Gastrocnemius medialis (tissue), 4 donors: ENCODE measurements at regions not wholly inside any gene's neighbourhood (a gene's known extent, or its start where the extent isn't known, plus 50 kb on each side); places are given as distances from the start of the nearest gene placed in this dataset.

ENCODE experiments used
- ATAC-seq, 2 donors: fragments of 150-250 bp; one replicate each; pipeline ENCODE4 v1.9.1; 2016
- DNase-seq, 2 donors: peaks; one replicate each; pipeline ENCODE4 v3.0.0-alpha.2; 2019
- H3K27ac ChIP-seq, 4 donors: fragments of 200-600 bp; sonication (generic); 1 replicate in 1 of 4; 2 replicates in 3 of 4; pipeline ENCODE4 v1.5.1; 2016 to 2018; ENCODE audit warnings: mild to moderate bottlenecking in 2 of 4, moderate library complexity in 1 of 4
- H3K27me3 ChIP-seq, 3 donors: fragments of 200-600 bp; sonication (generic) in 2 of 3; 1 replicate in 1 of 3; 2 replicates in 2 of 3; pipeline versions ENCODE4 v1.5.1 to v1.6.0; 2016 to 2019; ENCODE audit warnings: mild to moderate bottlenecking in 1 of 3, moderate library complexity in 1 of 3
- H3K36me3 ChIP-seq, 2 donors: fragments of 200-600 bp; sonication (generic) in 1 of 2; one replicate each; pipeline ENCODE4 v1.5.1; 2017 to 2018
- H3K4me1 ChIP-seq, 2 donors: fragments of 200-600 bp; sonication (generic) in 1 of 2; one replicate each; pipeline ENCODE4 v1.5.1; 2016 to 2017; ENCODE audit warnings: mild to moderate bottlenecking in 2 of 2
- H3K4me3 ChIP-seq, 4 donors: fragments of 200-600 bp; sonication (generic) in 3 of 4; 1 replicate in 1 of 4; 2 replicates in 3 of 4; pipeline ENCODE4 v1.5.1; 2016 to 2019; ENCODE audit warnings: mild to moderate bottlenecking in 2 of 4
- H3K9me3 ChIP-seq, 3 donors: fragments of 200-600 bp; sonication (generic) in 2 of 3; 1 replicate in 1 of 3; 2 replicates in 2 of 3; pipeline ENCODE4 v1.5.1; 2016 to 2019
- CTCF ChIP-seq, 5 experiments: fragments of 450-650 bp in 3 of 5; fragments of 200-600 bp in 2 of 5; sonication (generic) in 2 of 5; IDR thresholded peaks in 4 of 5; conservative IDR thresholded peaks in 1 of 5; 1 replicate in 4 of 5; 2 replicates in 1 of 5; pipeline ENCODE4 v1.5.1; 2016 to 2019; ENCODE audit warnings: antibody characterized with exemption in 5 of 5, mild to moderate bottlenecking in 3 of 5, moderate library complexity in 3 of 5
- POLR2A ChIP-seq, 2 donors: fragments of 450-650 bp; IDR thresholded peaks; one replicate each; pipeline ENCODE4 v1.6.1; 2017; ENCODE audit warnings: antibody characterized with exemption in 2 of 2, mild to moderate bottlenecking in 2 of 2, moderate library complexity in 2 of 2
- in situ Hi-C, 4 donors: fragments of 200-750 bp; cut with MboI; loops; one replicate each; pipeline versions ENCODE4 v1.15.0 to v1.8.0; 2017; ENCODE audit warnings: low sequenced_read_pairs in 4 of 4
- intact Hi-C: fragments of 100-400 bp; cut with DNase I; formaldehyde crosslinking; loops from one replicate; pipeline ENCODE4 v1.15.1; 2023; ENCODE audit warnings: low total_unique reads

GRCh38 chr5:25119650-25120049, 474.9 kb upstream of the CDH10 start:
- Histone ChIP-seq H3K4me1 (no peaks in the 10 kb centered on the region), H3K4me3 (no peak overlapping the region), H3K36me3 (no peaks in the 10 kb centered on the region), H3K9me3 (no peaks in the 10 kb centered on the region), H3K27ac (no peak overlapping the region), H3K27me3 (no peaks in the 10 kb centered on the region)
- intact Hi-C loops (no loop called here), in situ Hi-C loops (no loop called here)
- TF ChIP-seq POLR2A (IDR thresholded peaks at IDR 0.05) (no peak), CTCF (IDR thresholded peaks at IDR 0.05 in 4 of 5, conservative IDR thresholded peaks at IDR 0.05 in 1 of 5) (no peak)
- no peak for DNase-seq
- no peak for ATAC-seq

GRCh38 chr5:25107853-25108252, 463.1 kb upstream of the CDH10 start:
- Histone ChIP-seq H3K9me3 (no peaks in the 10 kb centered on the region), H3K27me3 (no peaks in the 10 kb centered on the region), H3K4me3 (no peak overlapping the region), H3K27ac (no peak overlapping the region), H3K36me3 (no peaks in the 10 kb centered on the region), H3K4me1 (no peaks in the 10 kb centered on the region)
- TF ChIP-seq CTCF (IDR thresholded peaks at IDR 0.05 in 4 of 5, conservative IDR thresholded peaks at IDR 0.05 in 1 of 5) = no peak
- no peak for TF ChIP-seq POLR2A (IDR thresholded peaks at IDR 0.05)
- ATAC-seq = no peak
- in situ Hi-C loops = no loop called here
- DNase-seq = no peak
- intact Hi-C loops = no loop called here

- intact Hi-C loops = no loop called here
- no peak overlapping the region for H3K27ac ChIP-seq
- in situ Hi-C loops = no loop called here
- no peaks in the 10 kb centered on the region for H3K4me1 ChIP-seq
- no peak overlapping the region for H3K4me3 ChIP-seq
- TF ChIP-seq CTCF (IDR thresholded peaks at IDR 0.05 in 4 of 5, conservative IDR thresholded peaks at IDR 0.05 in 1 of 5) (no peak), POLR2A (IDR thresholded peaks at IDR 0.05) (no peak)
- no peaks in the 10 kb centered on the region for H3K9me3 ChIP-seq
- ATAC-seq (no peak), DNase-seq (no peak)
- no peaks in the 10 kb centered on the region for H3K27me3 ChIP-seq
- H3K36me3 ChIP-seq = no peaks in the 10 kb centered on the region
Observed at GRCh38 chr5:25099538-25099937, 454.8 kb upstream of the CDH10 start.

GRCh38 chr5:25095261-25095660, 450.5 kb upstream of the CDH10 start:
- no peak for TF ChIP-seq POLR2A (IDR thresholded peaks at IDR 0.05)
- TF ChIP-seq CTCF (IDR thresholded peaks at IDR 0.05 in 4 of 5, conservative IDR thresholded peaks at IDR 0.05 in 1 of 5) = no peak
- H3K27ac ChIP-seq = no peak overlapping the region
- H3K36me3 ChIP-seq = no peaks in the 10 kb centered on the region
- ATAC-seq (no peak), DNase-seq (no peak)
- no peak overlapping the region for H3K4me3 ChIP-seq
- H3K4me1 ChIP-seq = no peaks in the 10 kb centered on the region
- in situ Hi-C loops (no loop called here), intact Hi-C loops (no loop called here)
- no peaks in the 10 kb centered on the region for H3K27me3 ChIP-seq
- no peaks in the 10 kb centered on the region for H3K9me3 ChIP-seq

GRCh38 chr5:25094219-25094618, 449.4 kb upstream of the CDH10 start:
- no peak overlapping the region for H3K27ac ChIP-seq
- ATAC-seq (no peak), DNase-seq (no peak)
- H3K27me3 ChIP-seq = no peaks in the 10 kb centered on the region
- H3K36me3 ChIP-seq = no peaks in the 10 kb centered on the region
- H3K4me1 ChIP-seq = no peaks in the 10 kb centered on the region
- in situ Hi-C loops = no loop called here
- intact Hi-C loops = no loop called here
- no peaks in the 10 kb centered on the region for H3K9me3 ChIP-seq
- TF ChIP-seq CTCF (IDR thresholded peaks at IDR 0.05 in 4 of 5, conservative IDR thresholded peaks at IDR 0.05 in 1 of 5) = no peak
- TF ChIP-seq POLR2A (IDR thresholded peaks at IDR 0.05) = no peak
- H3K4me3 ChIP-seq = no peak overlapping the region
